DOHH2 (cell line): ENCODE measurements at regions not wholly inside any gene's neighbourhood (a gene's known extent, or its start where the extent isn't known, plus 50 kb on each side); places are given as distances from the start of the nearest gene placed in this dataset.

Experiments used
- H3F3A ChIP-seq: fragments of 200-600 bp; sonication (generic), shearing (Covaris generic); 2 replicates; pipeline ENCODE4 v1.6.0; 2016; ENCODE audit warnings: antibody characterized with exemption, mild to moderate bottlenecking; ENCODE audit not compliant: control insufficient read depth, insufficient read depth
- H3K27ac ChIP-seq: fragments of 200-600 bp; sonication (generic); 2 replicates; pipeline ENCODE4 v1.5.1; 2014; ENCODE audit warnings: low read depth, mild to moderate bottlenecking, low read length, moderate library complexity
- H3K27me3 ChIP-seq: fragments of 200-600 bp; sonication (generic); 2 replicates; pipeline ENCODE4 v1.6.1; 2014; ENCODE audit warnings: mild to moderate bottlenecking, low read length, mixed read lengths; ENCODE audit not compliant: control insufficient read depth
- H3K36me3 ChIP-seq: fragments of 200-600 bp; sonication (generic); 2 replicates; pipeline ENCODE4 v1.6.1; 2014; ENCODE audit warnings: mild to moderate bottlenecking, low read length, moderate library complexity, mixed read lengths; ENCODE audit not compliant: control insufficient read depth
- H3K4me1 ChIP-seq: fragments of 200-600 bp; sonication (generic); 2 replicates; pipeline ENCODE4 v1.6.1; 2014; ENCODE audit warnings: mild to moderate bottlenecking, low read length, mixed read lengths; ENCODE audit not compliant: control insufficient read depth
- H3K4me2 ChIP-seq: fragments of 200-600 bp; sonication (generic); 2 replicates; pipeline ENCODE4 v1.6.0; 2014; ENCODE audit warnings: mild to moderate bottlenecking, low read length, moderate library complexity
- H3K4me3 ChIP-seq: fragments of 200-600 bp; sonication (generic); 2 replicates; pipeline ENCODE4 v1.5.1; 2014; ENCODE audit warnings: mild to moderate bottlenecking, low read length, mixed read lengths
- H3K79me2 ChIP-seq: fragments of 200-600 bp; sonication (generic); 2 replicates; pipeline ENCODE4 v1.6.1; 2014; ENCODE audit warnings: mild to moderate bottlenecking, low read length, mixed read lengths; ENCODE audit not compliant: control insufficient read depth
- H3K9me2 ChIP-seq: fragments of 200-600 bp; sonication (generic); replicated peaks from 2 replicates; pipeline ENCODE4 v1.6.1; 2014; ENCODE audit warnings: mild to moderate bottlenecking, low read length, mixed read lengths; ENCODE audit not compliant: control insufficient read depth
- H3K9me3 ChIP-seq: fragments of 200-600 bp; sonication (generic); 2 replicates; pipeline ENCODE4 v1.6.1; 2014; ENCODE audit warnings: antibody characterized with exemption, low read length, mixed read lengths; ENCODE audit not compliant: control insufficient read depth, insufficient read depth
- H4K20me1 ChIP-seq: fragments of 200-600 bp; sonication (generic); 2 replicates; pipeline ENCODE4 v1.6.0; 2014; ENCODE audit warnings: low read depth, mild to moderate bottlenecking, antibody characterized with exemption, low read length, moderate library complexity; ENCODE audit not compliant: control insufficient read depth, insufficient read depth
- CTCF ChIP-seq: fragments of 200-600 bp; sonication (generic); IDR thresholded peaks from one replicate; pipeline ENCODE4 v1.5.1; 2014; ENCODE audit warnings: antibody characterized with exemption, mild to moderate bottlenecking, low read depth, low read length; ENCODE audit not compliant: poor library complexity, severe bottlenecking
- EZH2phosphoT487 ChIP-seq: fragments of 200-600 bp; sonication (generic); IDR thresholded peaks from 2 replicates; pipeline ENCODE4 v1.6.1; 2017; ENCODE audit warnings: borderline replicate concordance, mild to moderate bottlenecking, antibody characterized with exemption, low read length, moderate library complexity, mixed read lengths

- Histone ChIP-seq H3K4me2 (no peak overlapping the region), H3K4me1 (no peaks in the 10 kb centered on the region), H3K4me3 (no peak overlapping the region), H3K36me3 (no peaks in the 10 kb centered on the region), H3K27ac (no peak overlapping the region), H3K9me2 (no peaks in the 10 kb centered on the region), H3K27me3 (peaks cover 11% of the 10 kb centered on the region), H4K20me1 (no peaks in the 10 kb centered on the region), H3F3A (no peaks in the 10 kb centered on the region), H3K9me3 (peaks cover 8% of the 10 kb centered on the region; the same call in 1 of the 2 replicates), H3K79me2 (no peaks in the 10 kb centered on the region)
- TF ChIP-seq CTCF, result no peak
- no peak for TF ChIP-seq EZH2phosphoT487
Observed at GRCh38 chr7:7110706-7111105, 71.6 kb upstream of the C1GALT1 start.

- Histone ChIP-seq H3F3A (no peaks in the 10 kb centered on the region), H3K9me3 (peaks cover 8% of the 10 kb centered on the region; the same call in 1 of the 2 replicates), H4K20me1 (no peaks in the 10 kb centered on the region), H3K27ac (no peak overlapping the region), H3K36me3 (no peaks in the 10 kb centered on the region), H3K9me2 (no peaks in the 10 kb centered on the region), H3K4me3 (no peak overlapping the region), H3K4me1 (no peaks in the 10 kb centered on the region), H3K27me3 (peaks cover 11% of the 10 kb centered on the region), H3K4me2 (no peak overlapping the region), H3K79me2 (no peaks in the 10 kb centered on the region)
- TF ChIP-seq CTCF (no peak), EZH2phosphoT487 (no peak)
Observed at GRCh38 chr7:7112868-7113267, 69.5 kb upstream of the C1GALT1 start.

GRCh38 chr7:7114575-7115291, 67.6 kb upstream of the C1GALT1 start:
- TF ChIP-seq EZH2phosphoT487, result no peak
- TF ChIP-seq CTCF, result no peak
- no peaks in the 10 kb centered on the region for H3K9me3 ChIP-seq
- H3K79me2 ChIP-seq, result no peaks in the 10 kb centered on the region
- H3K36me3 ChIP-seq, result no peaks in the 10 kb centered on the region
- H3K4me2 ChIP-seq, result no peak overlapping the region
- no peak overlapping the region for H3K4me3 ChIP-seq
- H3K27ac ChIP-seq, result no peak overlapping the region
- H3K4me1 ChIP-seq, result no peaks in the 10 kb centered on the region
- peaks cover 11% of the 10 kb centered on the region for H3K27me3 ChIP-seq
- H3K9me2 ChIP-seq, result no peaks in the 10 kb centered on the region
- no peaks in the 10 kb centered on the region for H4K20me1 ChIP-seq
- H3F3A ChIP-seq, result no peaks in the 10 kb centered on the region
